Ecto neural progenitor cell (in vitro differentiated cells): ENCODE measurements at regions not wholly inside any gene's neighbourhood (a gene's known extent, or its start where the extent isn't known, plus 50 kb on each side); places are given as distances from the start of the nearest gene placed in this dataset.

Source experiments
- DNase-seq: peaks from one replicate; pipeline ENCODE4 v3.0.0-alpha.2; 2018; ENCODE audit warnings: low spot score

GRCh38 chr2:64283641-64284361 is 139.6 kb upstream of the PELI1 start:
- no peak for DNase-seq

- DNase-seq, result no peak
These were observed 140.5 kb upstream of the PELI1 start for GRCh38 chr2:64284751-64285150.

GRCh38 chr2:64287202-64287740 is 143.1 kb upstream of the PELI1 start:
- DNase-seq, result no peak

- no peak for DNase-seq
These were observed 144.3 kb upstream of the PELI1 start for GRCh38 chr2:64288321-64289193.

- no peak for DNase-seq
These were observed 145.0 kb upstream of the PELI1 start for GRCh38 chr2:64289251-64289650.

- no peak for DNase-seq
These were observed 145.5 kb upstream of the PELI1 start for GRCh38 chr2:64289737-64290136.

- no peak for DNase-seq
These were observed 147.0 kb upstream of the PELI1 start for GRCh38 chr2:64291181-64291580.

- no peak for DNase-seq
These were observed 151.3 kb upstream of the PELI1 start for GRCh38 chr2:64295326-64296139.

- no peak for DNase-seq
These were observed 151.9 kb upstream of the PELI1 start for GRCh38 chr2:64296140-64296480.

GRCh38 chr2:64296695-64297346 is 152.6 kb upstream of the PELI1 start:
- DNase-seq, result no peak

- no peak for DNase-seq
These were observed 153.9 kb upstream of the PELI1 start for GRCh38 chr2:64298161-64298560.

GRCh38 chr2:64300066-64300465 is 153.9 kb upstream of the LGALSL start:
- no peak for DNase-seq

- no peak for DNase-seq
These were observed 150.7 kb upstream of the LGALSL start for GRCh38 chr2:64303250-64303649.

GRCh38 chr2:64307421-64307820 is 146.5 kb upstream of the LGALSL start:
- no peak for DNase-seq

GRCh38 chr2:64311191-64311910 is 142.6 kb upstream of the LGALSL start:
- no peak for DNase-seq

- DNase-seq, result peak; percentile 78
These were observed 141.9 kb upstream of the LGALSL start for GRCh38 chr2:64311948-64312621.

GRCh38 chr2:64312622-64313397 is 141.2 kb upstream of the LGALSL start:
- no peak for DNase-seq

- DNase-seq, result no peak
These were observed 140.6 kb upstream of the LGALSL start for GRCh38 chr2:64313398-64313723.

GRCh38 chr2:64315291-64315960 is 138.5 kb upstream of the LGALSL start:
- DNase-seq, result no peak
